H1 (cell line): ENCODE measurements at regions not wholly inside any gene's neighbourhood (a gene's known extent, or its start where the extent isn't known, plus 50 kb on each side); places are given as distances from the start of the nearest gene placed in this dataset.

Source experiments
- CTCF ChIA-PET: fragments of 300-600 bp; sonication (Branson Sonifier 250); formaldehyde crosslinking; loops from one replicate; lab custom pipeline; 2021; ENCODE audit not compliant: partially characterized antibody; lab: Charles Lee
- POLR2A ChIA-PET: fragments of 300-600 bp; sonication (Branson Sonifier 250); formaldehyde crosslinking; loops from one replicate; lab custom pipeline; 2021; ENCODE audit warnings: inconsistent platforms; ENCODE audit not compliant: partially characterized antibody; lab: Charles Lee
- DNase-seq, 2 experiments: peaks; one replicate each; pipeline versions ENCODE4 v3.0.0 to v3.0.0-alpha.2; 2010 to 2022; ENCODE audit warnings: low spot score in 2 of 2, low read depth in 1 of 2, mixed read lengths in 1 of 2
- FAIRE-seq: peaks from 2 replicates; lab custom pipeline; 2011; peaks lifted over from hg19 to GRCh38; lab: Jason Lieb, UNC
- H2AFZ ChIP-seq: 2 replicates; pipeline ENCODE4 v1.8.1; 2012; ENCODE audit warnings: low read length, inconsistent platforms
- H2AK5ac ChIP-seq: 2 replicates; pipeline ENCODE4 v1.6.1; 2013; ENCODE audit warnings: low read depth, low read length
- H2BK120ac ChIP-seq: replicated peaks from 2 replicates; pipeline ENCODE3; 2013; ENCODE audit warnings: low read depth, low read length, inconsistent platforms
- H2BK12ac ChIP-seq: 2 replicates; pipeline ENCODE4 v1.6.1; 2013; ENCODE audit warnings: low read depth, low read length
- H2BK15ac ChIP-seq: 2 replicates; pipeline ENCODE4 v1.6.1; 2013; ENCODE audit warnings: low read length
- H2BK20ac ChIP-seq: 2 replicates; pipeline ENCODE4 v1.6.1; 2013; ENCODE audit warnings: low read length
- H2BK5ac ChIP-seq: 2 replicates; pipeline ENCODE4 v1.6.1; 2013; ENCODE audit warnings: low read depth, low read length
- H3K14ac ChIP-seq: 2 replicates; pipeline ENCODE4 v1.6.1; 2013; ENCODE audit warnings: inconsistent platforms; ENCODE audit not compliant: insufficient read length
- H3K18ac ChIP-seq: 2 replicates; pipeline ENCODE4 v1.6.1; 2013; ENCODE audit warnings: low read length; ENCODE audit errors: extremely low read depth
- H3K23ac ChIP-seq: 2 replicates; pipeline ENCODE4 v1.6.1; 2013; ENCODE audit warnings: inconsistent platforms; ENCODE audit not compliant: insufficient read length
- H3K23me2 ChIP-seq: 2 replicates; pipeline ENCODE4 v1.6.1; 2013; ENCODE audit warnings: low read depth, low read length
- H3K27ac ChIP-seq: 2 replicates; pipeline ENCODE4 v1.6.1; 2011; ENCODE audit warnings: low read depth, low read length, inconsistent platforms
- H3K27me3 ChIP-seq, 4 experiments: replicated peaks in 1 of 4; 1 replicate in 1 of 4; 2 replicates in 3 of 4; pipeline versions ENCODE4 v1.6.1 to v1.8.1; 2011 to 2013; ENCODE audit warnings: low read length in 3 of 4, mild to moderate bottlenecking in 3 of 4, inconsistent platforms in 2 of 4, mixed read lengths in 2 of 4, moderate library complexity in 1 of 4; ENCODE audit not compliant: control insufficient read depth in 3 of 4, insufficient read depth in 3 of 4; ENCODE audit errors: extremely low read depth in 1 of 4
- H3K36me3 ChIP-seq, 4 experiments: 2 replicates each; pipeline versions ENCODE4 v1.6.1 to v1.8.1; 2011 to 2013; ENCODE audit warnings: mild to moderate bottlenecking in 4 of 4, low read length in 3 of 4, moderate library complexity in 2 of 4, control low read depth in 1 of 4, inconsistent platforms in 1 of 4; ENCODE audit not compliant: insufficient read depth in 4 of 4, control insufficient read depth in 2 of 4
- H3K4ac ChIP-seq: replicated peaks from 2 replicates; pipeline ENCODE3; 2013; ENCODE audit warnings: low read length, low read depth, mixed read lengths, inconsistent platforms; ENCODE audit not compliant: insufficient read length
- H3K4me1 ChIP-seq, 4 experiments: replicated peaks in 1 of 4; 1 replicate in 1 of 4; 2 replicates in 3 of 4; pipeline versions ENCODE4 v1.6.1 to v1.8.1; 2011 to 2013; ENCODE audit warnings: low read length in 3 of 4, inconsistent platforms in 2 of 4, mixed read lengths in 1 of 4; ENCODE audit not compliant: insufficient read depth in 4 of 4, control insufficient read depth in 3 of 4
- H3K4me2 ChIP-seq, 2 experiments: 2 replicates each; pipeline versions ENCODE4 v1.6.1 to v1.8.1; 2011 to 2013; ENCODE audit warnings: low read depth in 2 of 2, low read length in 2 of 2, control low read depth in 1 of 2, inconsistent platforms in 1 of 2, mild to moderate bottlenecking in 1 of 2; ENCODE audit not compliant: insufficient read depth in 1 of 2
- H3K4me3 ChIP-seq, 4 experiments: fragments of 200-600, 300-600 bp in 1 of 4; sonication (generic), shearing (Covaris generic), sonication (Bioruptor Twin) in 1 of 4; 2 replicates each; pipeline versions ENCODE4 v1.5.1 to v1.8.1; 2011 to 2016; ENCODE audit warnings: low read length in 4 of 4, low read depth in 3 of 4, control low read depth in 2 of 4, inconsistent platforms in 2 of 4, mild to moderate bottlenecking in 2 of 4, mixed read lengths in 1 of 4, moderate library complexity in 1 of 4; ENCODE audit not compliant: insufficient read depth in 2 of 4; ENCODE audit errors: extremely low read depth in 1 of 4
- H3K56ac ChIP-seq: replicated peaks from 2 replicates; pipeline ENCODE3; 2013; ENCODE audit warnings: low read depth, mild to moderate bottlenecking, mixed read lengths, low read length, inconsistent platforms; ENCODE audit not compliant: insufficient read length
- H3K79me1 ChIP-seq: 2 replicates; pipeline ENCODE4 v1.6.1; 2013; ENCODE audit warnings: low read depth, low read length, control low read depth
- H3K79me2 ChIP-seq, 2 experiments: 2 replicates each; pipeline versions ENCODE4 v1.6.1 to v1.8.1; 2012 to 2013; ENCODE audit warnings: low read length in 2 of 2, mild to moderate bottlenecking in 2 of 2, inconsistent platforms in 1 of 2; ENCODE audit not compliant: insufficient read depth in 2 of 2, control insufficient read depth in 1 of 2
- H3K9ac ChIP-seq, 4 experiments: replicated peaks in 1 of 4; 1 replicate in 1 of 4; 2 replicates in 3 of 4; pipeline versions ENCODE4 v1.6.1 to v1.8.1; 2011 to 2013; ENCODE audit warnings: low read depth in 3 of 4, low read length in 3 of 4, control low read depth in 2 of 4, mild to moderate bottlenecking in 2 of 4, moderate library complexity in 2 of 4, inconsistent platforms in 1 of 4; ENCODE audit errors: extremely low read depth in 1 of 4
- H3K9me3 ChIP-seq, 2 experiments: 2 replicates each; pipeline versions ENCODE4 v1.6.1 to v1.8.1; 2012 to 2013; ENCODE audit warnings: mild to moderate bottlenecking in 2 of 2, moderate library complexity in 2 of 2, control low read depth in 1 of 2, inconsistent platforms in 1 of 2, low read depth in 1 of 2, low read length in 1 of 2, mixed read lengths in 1 of 2; ENCODE audit not compliant: insufficient read depth in 2 of 2
- H4K20me1 ChIP-seq, 2 experiments: replicated peaks in 1 of 2; 2 replicates each; pipeline versions ENCODE3 to v1.8.1; 2011 to 2013; ENCODE audit warnings: inconsistent platforms in 2 of 2, low read length in 2 of 2, mild to moderate bottlenecking in 1 of 2; ENCODE audit not compliant: insufficient read depth in 2 of 2, control insufficient read depth in 1 of 2
- H4K5ac ChIP-seq: 2 replicates; pipeline ENCODE4 v1.6.1; 2013; ENCODE audit warnings: low read length, low read depth, mixed read lengths, inconsistent platforms; ENCODE audit not compliant: insufficient read length
- H4K8ac ChIP-seq: 2 replicates; pipeline ENCODE4 v1.8.0; 2013; ENCODE audit warnings: mild to moderate bottlenecking, moderate library complexity, low read length, inconsistent platforms; ENCODE audit not compliant: insufficient read depth; ENCODE audit errors: extremely low read depth
- H4K91ac ChIP-seq: replicated peaks from 2 replicates; pipeline ENCODE3; 2013; ENCODE audit warnings: low read length, mixed read lengths, inconsistent platforms; ENCODE audit not compliant: insufficient read length
- BACH1 ChIP-seq: IDR thresholded peaks from 2 replicates; pipeline ENCODE4 v1.6.1; 2012; ENCODE audit warnings: low read length, improper control_type of control experiment
- BRCA1 ChIP-seq: IDR thresholded peaks from 2 replicates; pipeline ENCODE4 v1.6.1; 2012; ENCODE audit warnings: low read depth, low read length, improper control_type of control experiment
- CHD1 ChIP-seq: IDR thresholded peaks from 2 replicates; pipeline ENCODE4 v1.6.1; 2012; ENCODE audit warnings: low read depth, low read length, improper control_type of control experiment
- EZH2 ChIP-seq: fragments of 200-600 bp; sonication (generic); IDR thresholded peaks from 2 replicates; pipeline ENCODE4 v1.7.1; 2012; ENCODE audit warnings: low read depth, mild to moderate bottlenecking, moderate library complexity, low read length, inconsistent platforms; ENCODE audit not compliant: severe bottlenecking
- JUND ChIP-seq: IDR thresholded peaks from 2 replicates; pipeline ENCODE4 v1.6.1; 2011; ENCODE audit warnings: mild to moderate bottlenecking, improper control_type of control experiment, low read length
- POLR2AphosphoS5 ChIP-seq: IDR thresholded peaks from 2 replicates; pipeline ENCODE4 v1.6.1; 2011; ENCODE audit warnings: low read depth, low read length
- RFX5 ChIP-seq: IDR thresholded peaks from 2 replicates; pipeline ENCODE4 v1.6.1; 2011; ENCODE audit warnings: low read depth, low read length, improper control_type of control experiment, borderline replicate concordance
- RNF2 ChIP-seq: fragments of 200-900, 300-1000 bp; sonication (generic); IDR thresholded peaks from 2 replicates; pipeline ENCODE4 v1.7.1; 2016; ENCODE audit warnings: borderline replicate concordance, low read depth, mild to moderate bottlenecking, antibody characterized with exemption, low read length; ENCODE audit not compliant: poor library complexity, severe bottlenecking; ENCODE audit errors: missing control alignments
- RXRA ChIP-seq: IDR thresholded peaks from 2 replicates; pipeline ENCODE4 v1.6.1; 2011; ENCODE audit warnings: low read depth, mild to moderate bottlenecking, low read length, moderate library complexity; ENCODE audit not compliant: insufficient read depth
- SIX5 ChIP-seq: IDR thresholded peaks from 2 replicates; pipeline ENCODE4 v1.6.1; 2011; ENCODE audit warnings: mild to moderate bottlenecking, low read depth, low read length
- TAF1 ChIP-seq: IDR thresholded peaks from 2 replicates; pipeline ENCODE4 v1.6.1; 2011; ENCODE audit warnings: mild to moderate bottlenecking, low read depth, low read length
- TAF7 ChIP-seq: optimal IDR thresholded peaks from 2 replicates; pipeline ENCODE3; 2011; ENCODE audit warnings: low read depth, mild to moderate bottlenecking, inconsistent platforms, low read length, moderate library complexity, borderline replicate concordance
- WGBS, 2 experiments: shearing (Covaris generic) in 1 of 2; methylation state at CpG; one replicate each; pipeline versions ENCODE4 v1.1.6 to v1.1.7; 2013 to 2015; ENCODE audit warnings: low lambda C conversion rate in 2 of 2, mixed read lengths in 2 of 2, inconsistent platforms in 1 of 2, low coverage in 1 of 2, missing lambda C conversion rate in 1 of 2; ENCODE audit not compliant: insufficient replicate concordance in 2 of 2, insufficient coverage in 1 of 2, insufficient read length in 1 of 2; ENCODE audit errors: extremely low coverage in 1 of 2, missing lambda C conversion rate in 1 of 2; 5-methylcytosine and 5-hydroxymethylcytosine counted together
- TF ChIP-seq, protein P1 (sequence below): IDR thresholded peaks from 2 replicates; pipeline ENCODE4 v1.6.1; 2011; ENCODE audit warnings: low read depth, mild to moderate bottlenecking, low read length; ENCODE audit not compliant: insufficient read depth

DNA sequence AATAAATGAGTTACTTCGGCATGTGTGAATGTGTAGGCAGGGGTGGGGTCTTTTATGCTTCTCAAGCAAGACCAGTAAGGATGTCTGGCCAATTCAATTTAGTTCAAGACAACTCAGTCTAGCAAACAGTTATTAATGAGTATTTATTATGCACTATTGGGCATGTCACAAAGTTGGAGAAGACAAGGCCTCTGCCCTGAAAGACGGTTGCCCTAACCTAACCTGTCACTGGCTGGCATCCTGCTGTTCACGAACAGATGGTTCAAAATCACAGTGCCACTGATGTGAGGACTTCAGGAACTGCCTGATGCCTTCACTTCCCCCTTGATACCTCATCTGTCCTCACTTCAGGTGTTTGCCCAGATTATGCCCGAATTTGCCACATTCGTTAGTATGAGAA, 217.8 kb downstream of the SOX2 start:
- ChIA-PET CTCF (interaction anchor here (2.4 kb wide), 1 partner anchor 14 kb away, joined by 5 read pairs; no protein-coding TSS in a partner anchor), POLR2A (no interaction called here)
- TF ChIP-seq RXRA: no peak
- TF ChIP-seq BRCA1: no peak
- TF ChIP-seq SIX5: no peak
- TF ChIP-seq RNF2: no peak
- no peak for TF ChIP-seq EZH2
- TF ChIP-seq, protein P1, sequence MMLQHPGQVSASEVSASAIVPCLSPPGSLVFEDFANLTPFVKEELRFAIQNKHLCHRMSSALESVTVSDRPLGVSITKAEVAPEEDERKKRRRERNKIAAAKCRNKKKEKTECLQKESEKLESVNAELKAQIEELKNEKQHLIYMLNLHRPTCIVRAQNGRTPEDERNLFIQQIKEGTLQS: no peak
- no peak for TF ChIP-seq JUND
- TF ChIP-seq BACH1: no peak
- TF ChIP-seq TAF1: no peak
- TF ChIP-seq CHD1: no peak
- no peak for TF ChIP-seq POLR2AphosphoS5
- no peak for TF ChIP-seq TAF7
- TF ChIP-seq RFX5: no peak

More for the DNA sequence above, 217.8 kb downstream of the SOX2 start:
- no peak for DNase-seq
- Histone ChIP-seq H3K4me3 (no peak overlapping the region), H2BK12ac (no peak overlapping the region; the same call in 1 of the 2 replicates), H4K5ac (no peak overlapping the region), H3K9me3 (peaks cover 5 to 16% of the 10 kb centered on the region in 2 experiments; a peak in 1 of 4 replicates), H2AK5ac (no peak overlapping the region), H4K8ac (no peak overlapping the region), H3K23ac (no peak overlapping the region), H3K23me2 (no peaks in the 10 kb centered on the region), H4K91ac (no peak overlapping the region), H3K18ac (no peak overlapping the region), H3K79me1 (no peaks in the 10 kb centered on the region), H3K79me2 (no peaks in the 10 kb centered on the region), H3K14ac (no peak overlapping the region), H3K9ac (no peak overlapping the region), H2BK15ac (peak overlapping the region; percentile 93), H3K4me1 (peaks cover 0 to 7% (median 3%) of the 10 kb centered on the region in 4 experiments; a peak in 4 of 7 replicates), H2AFZ (no peak overlapping the region), H2BK20ac (peak overlapping the region; percentile 75; the same call in 1 of the 2 replicates), H3K27ac (no peak overlapping the region), H3K56ac (no peak overlapping the region), H4K20me1 (no peaks in the 10 kb centered on the region), H3K36me3 (no peaks in the 10 kb centered on the region; a peak in 1 of 8 replicates), H2BK120ac (no peak overlapping the region), H3K4me2 (no peak overlapping the region; a peak in 1 of 4 replicates), H3K27me3 (no peaks in the 10 kb centered on the region), H2BK5ac (0 out of 2 replicates have a peak overlapping the region, but pooled peaks have one; percentile 22), H3K4ac (no peak overlapping the region)
- FAIRE-seq: no peak
- 89% methylated on average over 5 of the region's 5 CpGs; no CpG with 5 or more reads in 1 of the 2 experiments for WGBS, 2 experiments
